ENCODE measurements at regions not wholly inside any gene's neighbourhood (a gene's known extent, or its start where the extent isn't known, plus 50 kb on each side); places are given as distances from the start of the nearest gene placed in this dataset.

- TF ChIP-seq SMAD2 (IDR thresholded peaks at IDR 0.05; ENCODE audit: low read depth, low read length) (no peak), ZBTB34 (CRISPR knock-in tag; IDR thresholded peaks at IDR 0.05) (no peak), COPS2 (conservative IDR thresholded peaks at IDR 0.05) (no peak), ZNF174 (CRISPR knock-in tag; IDR thresholded peaks at IDR 0.05) (no peak), ATF3 (IDR thresholded peaks at IDR 0.05) (no peak), ATF3 (CRISPR knock-in tag; conservative IDR thresholded peaks at IDR 0.05) (no peak), GTF2B (IDR thresholded peaks at IDR 0.05; ENCODE audit: extremely low read depth, insufficient read length) (no peak), DMBX1 (CRISPR knock-in tag; IDR thresholded peaks at IDR 0.05; ENCODE audit: borderline replicate concordance) (no peak), POLR2AphosphoS2 (IDR thresholded peaks at IDR 0.05; ENCODE audit: low read length) (no peak), ZNF324 (CRISPR knock-in tag; IDR thresholded peaks at IDR 0.05) (no peak), ZNF134 (CRISPR knock-in tag; conservative IDR thresholded peaks at IDR 0.05) (no peak), ZNF449 (CRISPR knock-in tag; IDR thresholded peaks at IDR 0.05) (no peak), KLF6 (CRISPR knock-in tag; IDR thresholded peaks at IDR 0.05; ENCODE audit: borderline replicate concordance) (no peak), SRF (CRISPR knock-in tag; IDR thresholded peaks at IDR 0.05) (0 out of 4 replicates have a peak, but pooled peaks of 1 of the 2 experiments have one; percentile 58), HNRNPLL (IDR thresholded peaks at IDR 0.05; ENCODE audit: low read depth, low read length, poor library complexity, severe bottlenecking) (no peak), ZNF589 (CRISPR knock-in tag; IDR thresholded peaks at IDR 0.05; ENCODE audit: low read depth) (no peak), GATA2 (CRISPR knock-in tag; IDR thresholded peaks at IDR 0.05) (no peak), IRF1 (CRISPR knock-in tag; IDR thresholded peaks at IDR 0.05; ENCODE audit: borderline replicate concordance) (no peak), ZNF699 (CRISPR knock-in tag; IDR thresholded peaks at IDR 0.05; ENCODE audit: insufficient replicate concordance) (no peak), SLC30A9 (CRISPR knock-in tag; IDR thresholded peaks at IDR 0.05) (no peak)
Measured at GRCh38 chr1:234961456-234962339, 166.9 kb downstream of the TOMM20 start (continued).

All from K562 (cell line).